EH (cell line): ENCODE measurements at regions not wholly inside any gene's neighbourhood (a gene's known extent, or its start where the extent isn't known, plus 50 kb on each side); places are given as distances from the start of the nearest gene placed in this dataset.
"Not testable (repeated sequence)": the region's sequence is repeated elsewhere in the genome, so short reads cannot be mapped to it uniquely, and the experiment has no call there.

Source experiments
- DNase-seq: peaks from one replicate; pipeline ENCODE4 v3.0.0-alpha.2; 2015; ENCODE audit warnings: low read depth

GRCh38 chr14:27242874-27243273 is 645.0 kb upstream of the NOVA1 start:
- no peak for DNase-seq

- no peak for DNase-seq
These were observed 645.5 kb upstream of the NOVA1 start for GRCh38 chr14:27243365-27243764.

- no peak for DNase-seq
These were observed 648.1 kb upstream of the NOVA1 start for GRCh38 chr14:27245947-27246346.

DNA sequence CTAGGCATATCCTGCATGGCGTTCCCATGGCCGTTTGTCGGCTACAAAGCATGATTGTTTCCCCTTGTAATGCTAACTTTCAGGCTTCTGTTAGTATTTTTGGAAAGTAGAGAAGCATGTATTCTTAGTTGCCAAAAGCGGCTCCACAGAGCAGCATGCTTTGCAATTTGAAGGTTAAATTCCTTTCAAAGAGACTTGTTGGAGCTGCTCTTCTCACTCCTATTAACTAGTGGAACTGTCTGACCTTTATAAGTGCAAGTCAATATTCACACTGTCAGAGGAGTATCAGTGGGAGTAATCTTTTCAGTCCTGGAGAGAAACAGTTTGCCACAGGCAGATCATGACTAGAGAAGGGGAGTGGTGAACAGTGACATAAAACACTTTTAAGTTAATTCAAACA is 656.1 kb upstream of the NOVA1 start:
- DNase-seq: no peak

- no peak for DNase-seq
These were observed 659.0 kb upstream of the NOVA1 start for GRCh38 chr14:27256805-27257204.

GRCh38 chr14:27267876-27268275 is 670.0 kb upstream of the NOVA1 start:
- DNase-seq: no peak

GRCh38 chr14:27270716-27271115 is 672.9 kb upstream of the NOVA1 start:
- no peak for DNase-seq

DNA sequence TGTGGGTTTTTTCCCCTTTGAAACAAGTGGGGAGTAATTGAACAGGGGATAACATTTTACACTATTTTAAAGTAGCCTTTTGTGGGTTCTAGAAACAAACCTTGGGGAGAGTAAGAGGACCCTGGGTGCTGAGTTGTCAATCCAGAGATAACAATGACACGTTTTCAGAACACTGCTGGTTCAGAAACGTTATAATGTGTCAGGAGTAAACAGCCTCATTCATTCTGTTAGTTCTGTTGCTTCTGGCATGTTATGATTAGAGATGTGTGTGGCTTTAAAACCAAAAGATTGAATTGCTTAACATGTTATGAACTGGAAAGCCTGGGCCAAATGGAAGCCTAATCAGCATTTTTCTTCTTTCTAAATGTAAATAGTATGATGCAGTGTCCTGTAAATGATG is 680.5 kb upstream of the NOVA1 start:
- no peak for DNase-seq

GRCh38 chr14:27305441-27305945 is 707.7 kb upstream of the NOVA1 start:
- no peak for DNase-seq

DNA sequence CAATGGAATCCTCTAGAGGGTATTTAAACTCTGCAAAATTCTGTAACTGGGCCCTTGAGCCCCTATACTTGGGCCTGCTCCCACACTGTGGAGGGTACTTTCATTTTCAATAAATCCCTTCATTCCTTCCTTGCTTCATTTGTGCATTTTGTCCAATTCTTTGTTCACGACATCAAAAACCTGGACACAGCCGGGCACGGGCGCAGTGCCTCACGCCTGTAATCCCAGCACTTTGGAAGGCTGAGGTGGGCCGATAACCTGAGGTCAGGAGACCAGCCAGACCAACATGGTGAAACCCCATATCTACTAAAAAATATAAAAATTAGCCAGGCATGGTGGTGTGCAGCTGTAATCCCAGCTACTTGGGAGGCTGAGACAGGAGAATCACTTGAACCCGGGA is 714.9 kb upstream of the NOVA1 start:
- DNase-seq: not testable (repeated sequence)

- DNase-seq: no peak
These were observed 716.4 kb upstream of the NOVA1 start for GRCh38 chr14:27314231-27314630.

DNA sequence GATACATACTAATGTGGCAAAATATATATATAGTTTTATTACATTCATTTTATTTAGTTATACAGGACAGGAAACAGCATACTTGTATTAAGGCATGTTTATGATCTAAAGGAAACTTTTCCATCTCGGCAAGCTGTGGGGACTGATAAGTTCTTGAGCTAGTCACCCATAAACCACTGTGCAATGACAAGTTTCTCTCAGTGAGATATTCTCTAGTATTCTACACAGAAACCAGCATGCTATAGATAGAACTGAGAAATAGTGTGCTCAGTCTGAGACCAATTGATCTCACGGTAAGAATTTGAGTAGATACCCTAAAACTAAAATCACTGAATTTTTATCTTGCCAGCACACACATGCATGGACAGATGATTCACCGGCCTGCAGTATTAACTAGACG is 717.6 kb upstream of the NOVA1 start:
- no peak for DNase-seq

GRCh38 chr14:27315947-27316346 is 718.1 kb upstream of the NOVA1 start:
- no peak for DNase-seq

GRCh38 chr14:27318774-27319420 is 721.1 kb upstream of the NOVA1 start:
- DNase-seq: no peak

GRCh38 chr14:27320261-27320660 is 722.4 kb upstream of the NOVA1 start:
- no peak for DNase-seq

GRCh38 chr14:27327095-27327494 is 729.3 kb upstream of the NOVA1 start:
- DNase-seq: no peak

- no peak for DNase-seq
These were observed 740.2 kb upstream of the NOVA1 start for GRCh38 chr14:27338012-27338411.

- not testable (repeated sequence) for DNase-seq
These were observed 765.2 kb upstream of the NOVA1 start for GRCh38 chr14:27363036-27363435.

DNA sequence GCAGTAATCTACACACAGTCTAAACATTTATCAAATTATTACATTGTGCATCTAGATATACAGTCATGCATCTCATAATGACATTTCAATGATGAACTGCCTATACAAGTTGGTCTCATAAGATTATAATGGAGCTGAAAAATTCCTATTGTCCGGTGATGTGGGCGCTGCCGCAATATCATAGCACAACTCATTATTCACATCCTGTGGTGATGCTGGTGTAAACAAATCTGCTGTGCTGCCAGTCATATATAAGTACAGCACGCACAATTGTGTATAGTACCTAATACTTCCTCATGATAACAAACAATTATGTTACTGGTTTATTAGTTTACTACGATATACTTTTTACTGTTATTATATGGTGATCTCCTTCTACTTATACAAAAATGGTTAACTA is 768.8 kb upstream of the NOVA1 start:
- DNase-seq: no peak

GRCh38 chr14:27367345-27367744 is 769.5 kb upstream of the NOVA1 start:
- no peak for DNase-seq

DNA sequence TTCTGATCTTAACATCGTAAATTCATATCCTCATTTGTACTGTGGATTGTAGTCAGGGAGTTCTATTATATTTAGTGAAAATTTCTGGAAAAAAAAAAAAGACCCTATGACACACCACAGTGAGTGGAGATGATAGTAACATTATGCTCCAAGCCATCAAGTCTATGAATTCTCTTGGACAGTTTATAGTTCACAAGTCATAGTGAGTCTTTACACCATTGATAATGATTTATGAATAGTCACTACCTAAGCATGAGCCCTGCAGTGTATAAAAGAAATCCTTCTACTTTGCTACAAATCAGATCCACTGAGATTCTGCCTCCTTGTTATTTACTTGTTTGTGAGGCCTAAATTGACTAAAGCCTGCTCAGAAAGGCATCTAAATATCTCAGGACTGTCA is 772.2 kb upstream of the NOVA1 start:
- no peak for DNase-seq

DNA sequence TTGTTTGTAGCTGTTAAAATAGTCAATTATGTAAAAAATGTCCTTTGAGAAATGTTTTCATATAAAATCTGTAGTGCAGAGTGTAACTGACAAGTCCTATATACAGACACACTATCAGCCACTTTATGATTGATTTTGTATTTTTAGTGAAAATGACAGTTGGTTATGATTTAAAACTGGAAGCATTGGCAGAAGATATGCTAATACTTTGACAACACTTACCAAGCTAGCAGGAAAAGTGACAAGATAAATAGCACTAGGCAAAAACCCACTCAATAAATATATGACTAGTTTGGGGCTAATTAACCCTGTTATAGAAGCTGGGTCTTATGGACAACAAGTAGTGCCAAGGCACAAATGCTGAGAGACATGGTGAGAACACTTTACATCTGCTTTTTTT is 772.9 kb upstream of the NOVA1 start:
- no peak for DNase-seq

GRCh38 chr14:27371209-27371608 is 773.4 kb upstream of the NOVA1 start:
- DNase-seq: no peak

GRCh38 chr14:27371868-27372267 is 774.0 kb upstream of the NOVA1 start:
- DNase-seq: no peak
